Panc1 (cell line): ENCODE measurements at regions not wholly inside any gene's neighbourhood (a gene's known extent, or its start where the extent isn't known, plus 50 kb on each side); places are given as distances from the start of the nearest gene placed in this dataset.

ENCODE experiments used
- ATAC-seq: fragments of 200-7000 bp; cut with Tn5 transposase; 2 replicates; pipeline ENCODE4 v1.9.1; 2020; ENCODE audit warnings: mild to moderate bottlenecking, moderate library complexity
- BruUV-seq: library from RNA; stranded (reverse); fragments of 400-500 nt; replicated peaks from 2 replicates; lab custom pipeline; 2021; lab: Mats Ljungman, UMichigan
- CTCF ChIA-PET: fragments of 300-600 bp; sonication (Branson Sonifier 250); formaldehyde crosslinking; loops from one replicate; lab custom pipeline; 2022; ENCODE audit warnings: antibody characterized with exemption; lab: Charles Lee
- POLR2A ChIA-PET: fragments of 300-600 bp; sonication (Branson Sonifier 250); formaldehyde crosslinking; loops from one replicate; lab custom pipeline; 2022; ENCODE audit warnings: antibody characterized with exemption; lab: Charles Lee
- DNase-seq: peaks from one replicate; pipeline ENCODE4 v3.0.0-alpha.2; 2010; ENCODE audit warnings: low read depth, low spot score
- H3K27ac ChIP-seq: 2 replicates; pipeline ENCODE4 v1.5.1; 2011; ENCODE audit warnings: mild to moderate bottlenecking, low read length, inconsistent platforms
- H3K27me3 ChIP-seq: fragments of 200-500 bp; sonication (Bioruptor generic); 2 replicates; pipeline ENCODE4 v1.6.0; 2014; ENCODE audit warnings: low read length, inconsistent platforms; ENCODE audit not compliant: control insufficient read depth, insufficient read depth
- H3K36me3 ChIP-seq: fragments of 200-500 bp; sonication (Bioruptor generic); 2 replicates; pipeline ENCODE4 v1.5.1; 2014; ENCODE audit warnings: inconsistent platforms, mild to moderate bottlenecking, low read length, moderate library complexity; ENCODE audit not compliant: control insufficient read depth, insufficient read depth
- H3K4me1 ChIP-seq: 2 replicates; pipeline ENCODE4 v1.5.1; 2011; ENCODE audit warnings: inconsistent platforms, mild to moderate bottlenecking, low read length, moderate library complexity; ENCODE audit not compliant: control insufficient read depth, insufficient read depth
- H3K4me3 ChIP-seq, 2 experiments: 2 replicates each; pipeline ENCODE4 v1.5.1; 2011 to 2012; ENCODE audit warnings: low read depth in 2 of 2, low read length in 2 of 2, mild to moderate bottlenecking in 2 of 2, inconsistent platforms in 1 of 2, moderate library complexity in 1 of 2
- H3K9me3 ChIP-seq: fragments of 200-500 bp; sonication (Bioruptor generic); 2 replicates; pipeline ENCODE4 v1.5.1; 2014; ENCODE audit warnings: low read depth, mild to moderate bottlenecking, inconsistent platforms, low read length, moderate library complexity; ENCODE audit not compliant: control insufficient read depth, insufficient read depth
- POLR2AphosphoS5 ChIP-seq: IDR thresholded peaks from 2 replicates; pipeline ENCODE4 v1.6.1; 2012; ENCODE audit warnings: mild to moderate bottlenecking, low read depth, low read length, moderate library complexity
- REST ChIP-seq, 2 experiments: IDR thresholded peaks; 2 replicates each; pipeline ENCODE4 v1.6.1; 2011 to 2012; ENCODE audit warnings: low read depth in 2 of 2, control low read depth in 1 of 2, low read length in 1 of 2, mild to moderate bottlenecking in 1 of 2, moderate library complexity in 1 of 2; ENCODE audit not compliant: insufficient read depth in 1 of 2
- SIN3A ChIP-seq: IDR thresholded peaks from 2 replicates; pipeline ENCODE4 v1.6.1; 2012; ENCODE audit warnings: low read depth, mild to moderate bottlenecking, low read length, moderate library complexity, borderline replicate concordance; ENCODE audit not compliant: insufficient read depth
- TCF7L2 ChIP-seq: IDR thresholded peaks from 2 replicates; pipeline ENCODE4 v1.6.1; 2011; ENCODE audit warnings: mild to moderate bottlenecking, low read depth, low read length, inconsistent platforms
- in situ Hi-C: cut with HindIII; loops from 2 replicates; pipeline ENCODE4 v1.10.0; 2016; ENCODE audit warnings: low sequenced_read_pairs, low pct_unique_long_range_greater_than_20kb
- intact Hi-C: fragments of 100-400 bp; cut with micrococcal nuclease; formaldehyde crosslinking; loops from one replicate; pipeline ENCODE4 v1.10.0; 2022; ENCODE audit not compliant: unreplicated experiment
- TF ChIP-seq, protein P1 (sequence below): fragments of 450-650 bp; IDR thresholded peaks from 2 replicates; pipeline ENCODE4 v1.5.1; 2017; ENCODE audit warnings: mild to moderate bottlenecking

DNA sequence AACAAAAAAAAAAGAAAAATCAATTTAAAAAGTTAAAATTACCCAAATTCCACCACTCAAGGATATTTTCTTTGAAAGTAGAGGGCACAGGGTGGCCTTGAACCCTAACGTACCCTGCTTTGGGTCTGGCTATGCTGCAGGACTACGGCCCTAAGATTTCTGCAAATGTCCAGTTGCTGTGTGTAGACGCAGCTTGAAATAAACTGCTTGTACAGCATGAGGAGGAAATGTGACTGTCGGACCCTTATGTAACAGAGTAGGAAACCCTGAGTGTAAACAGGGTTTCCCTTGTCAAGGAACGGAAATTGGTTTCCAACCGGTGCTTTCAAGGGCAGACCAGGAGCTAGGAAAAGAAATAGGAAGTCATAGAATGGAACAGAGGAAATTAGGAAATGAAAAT is 60.7 kb upstream of the SHLD1 start:
- ATAC-seq = no peak
- in situ Hi-C loops (no loop called here), intact Hi-C loops (no loop called here)
- TF ChIP-seq, protein P1, sequence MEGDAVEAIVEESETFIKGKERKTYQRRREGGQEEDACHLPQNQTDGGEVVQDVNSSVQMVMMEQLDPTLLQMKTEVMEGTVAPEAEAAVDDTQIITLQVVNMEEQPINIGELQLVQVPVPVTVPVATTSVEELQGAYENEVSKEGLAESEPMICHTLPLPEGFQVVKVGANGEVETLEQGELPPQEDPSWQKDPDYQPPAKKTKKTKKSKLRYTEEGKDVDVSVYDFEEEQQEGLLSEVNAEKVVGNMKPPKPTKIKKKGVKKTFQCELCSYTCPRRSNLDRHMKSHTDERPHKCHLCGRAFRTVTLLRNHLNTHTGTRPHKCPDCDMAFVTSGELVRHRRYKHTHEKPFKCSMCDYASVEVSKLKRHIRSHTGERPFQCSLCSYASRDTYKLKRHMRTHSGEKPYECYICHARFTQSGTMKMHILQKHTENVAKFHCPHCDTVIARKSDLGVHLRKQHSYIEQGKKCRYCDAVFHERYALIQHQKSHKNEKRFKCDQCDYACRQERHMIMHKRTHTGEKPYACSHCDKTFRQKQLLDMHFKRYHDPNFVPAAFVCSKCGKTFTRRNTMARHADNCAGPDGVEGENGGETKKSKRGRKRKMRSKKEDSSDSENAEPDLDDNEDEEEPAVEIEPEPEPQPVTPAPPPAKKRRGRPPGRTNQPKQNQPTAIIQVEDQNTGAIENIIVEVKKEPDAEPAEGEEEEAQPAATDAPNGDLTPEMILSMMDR = no peak
- TF ChIP-seq SIN3A (no peak), TCF7L2 (no peak), REST (IDR thresholded peaks at IDR 0.05; ENCODE audit: insufficient read depth in 1 of 2, low read depth in 2 of 2, low read length in 1 of 2) (no peak), POLR2AphosphoS5 (no peak)
- Histone ChIP-seq H3K27ac (no peak overlapping the region), H3K9me3 (no peaks in the 10 kb centered on the region), H3K4me1 (no peaks in the 10 kb centered on the region), H3K27me3 (no peaks in the 10 kb centered on the region), H3K36me3 (no peaks in the 10 kb centered on the region), H3K4me3 (no peak overlapping the region)
- no TSS peak for BruUV-seq
- CTCF ChIA-PET = no interaction called here
- POLR2A ChIA-PET = no interaction called here
- no peak for DNase-seq

GRCh38 chr20:5688431-5688972 is 61.7 kb upstream of the SHLD1 start:
- TF ChIP-seq, protein P1 = no peak
- TF ChIP-seq TCF7L2 (no peak), REST (IDR thresholded peaks at IDR 0.05; ENCODE audit: insufficient read depth in 1 of 2, low read depth in 2 of 2, low read length in 1 of 2) (no peak), POLR2AphosphoS5 (no peak)
- intact Hi-C loops (no loop called here), in situ Hi-C loops (no loop called here)
- Histone ChIP-seq H3K4me1 (no peaks in the 10 kb centered on the region), H3K36me3 (no peaks in the 10 kb centered on the region), H3K9me3 (no peaks in the 10 kb centered on the region), H3K27ac (no peak overlapping the region), H3K27me3 (no peaks in the 10 kb centered on the region), H3K4me3 (no peak overlapping the region)
- DNase-seq (no peak), ATAC-seq (no peak)
- POLR2A ChIA-PET = no interaction called here
- CTCF ChIA-PET = no interaction called here
- BruUV-seq = no TSS peak
